ENCODE measurements at regions not wholly inside any gene's neighbourhood (a gene's known extent, or its start where the extent isn't known, plus 50 kb on each side); places are given as distances from the start of the nearest gene placed in this dataset.
"Not testable (repeated sequence)": the region's sequence is repeated elsewhere in the genome, so short reads cannot be mapped to it uniquely, and the experiment has no call there.

- no peak overlapping the region for H2AFZ ChIP-seq (ENCODE audit: control insufficient read depth, low read depth, low read length)
- no peaks in the 10 kb centered on the region for H3K9me3 ChIP-seq (replicated peaks; ENCODE audit: control insufficient read depth, insufficient read depth, low read length)
- BruUV-seq (replicated peaks): no TSS peak
- no peaks in the 10 kb centered on the region for H3K27me3 ChIP-seq (replicated peaks in 1 of 2; ENCODE audit: control insufficient read depth in 2 of 2, insufficient read depth in 2 of 2, low read length in 1 of 2)
- H4K20me1 ChIP-seq (ENCODE audit: control insufficient read depth, insufficient read depth): no peaks in the 10 kb centered on the region
- FAIRE-seq (no peak), DNase-seq (ENCODE audit: low read depth, low spot score) (no peak), ATAC-seq (no peak)
- TF ChIP-seq, protein P1, sequence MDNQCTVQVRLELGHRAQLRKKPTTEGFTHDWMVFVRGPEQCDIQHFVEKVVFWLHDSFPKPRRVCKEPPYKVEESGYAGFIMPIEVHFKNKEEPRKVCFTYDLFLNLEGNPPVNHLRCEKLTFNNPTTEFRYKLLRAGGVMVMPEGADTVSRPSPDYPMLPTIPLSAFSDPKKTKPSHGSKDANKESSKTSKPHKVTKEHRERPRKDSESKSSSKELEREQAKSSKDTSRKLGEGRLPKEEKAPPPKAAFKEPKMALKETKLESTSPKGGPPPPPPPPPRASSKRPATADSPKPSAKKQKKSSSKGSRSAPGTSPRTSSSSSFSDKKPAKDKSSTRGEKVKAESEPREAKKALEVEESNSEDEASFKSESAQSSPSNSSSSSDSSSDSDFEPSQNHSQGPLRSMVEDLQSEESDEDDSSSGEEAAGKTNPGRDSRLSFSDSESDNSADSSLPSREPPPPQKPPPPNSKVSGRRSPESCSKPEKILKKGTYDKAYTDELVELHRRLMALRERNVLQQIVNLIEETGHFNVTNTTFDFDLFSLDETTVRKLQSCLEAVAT (IDR thresholded peaks at IDR 0.05): no peak
- TF ChIP-seq REST (IDR thresholded peaks at IDR 0.05; ENCODE audit: low read depth, low read length) (no peak), TAF1 (IDR thresholded peaks at IDR 0.05; ENCODE audit: borderline replicate concordance, low read depth, low read length) (no peak), MTA2 (IDR thresholded peaks at IDR 0.05; ENCODE audit: low read depth) (no peak), DPF2 (IDR thresholded peaks at IDR 0.05) (no peak), BACH1 (IDR thresholded peaks at IDR 0.05; ENCODE audit: borderline replicate concordance) (no peak), ZNF207 (IDR thresholded peaks at IDR 0.05; ENCODE audit: borderline replicate concordance) (no peak), POLR2AphosphoS5 (IDR thresholded peaks at IDR 0.05; ENCODE audit: low read length) (no peak), SIN3A (IDR thresholded peaks at IDR 0.05; ENCODE audit: low read depth, low read length) (no peak), ATF7 (IDR thresholded peaks at IDR 0.05; ENCODE audit: low read depth) (no peak), ZNF274 (IDR thresholded peaks at IDR 0.05; ENCODE audit: insufficient read depth, insufficient read length) (no peak)
- TF ChIP-seq, protein P2, sequence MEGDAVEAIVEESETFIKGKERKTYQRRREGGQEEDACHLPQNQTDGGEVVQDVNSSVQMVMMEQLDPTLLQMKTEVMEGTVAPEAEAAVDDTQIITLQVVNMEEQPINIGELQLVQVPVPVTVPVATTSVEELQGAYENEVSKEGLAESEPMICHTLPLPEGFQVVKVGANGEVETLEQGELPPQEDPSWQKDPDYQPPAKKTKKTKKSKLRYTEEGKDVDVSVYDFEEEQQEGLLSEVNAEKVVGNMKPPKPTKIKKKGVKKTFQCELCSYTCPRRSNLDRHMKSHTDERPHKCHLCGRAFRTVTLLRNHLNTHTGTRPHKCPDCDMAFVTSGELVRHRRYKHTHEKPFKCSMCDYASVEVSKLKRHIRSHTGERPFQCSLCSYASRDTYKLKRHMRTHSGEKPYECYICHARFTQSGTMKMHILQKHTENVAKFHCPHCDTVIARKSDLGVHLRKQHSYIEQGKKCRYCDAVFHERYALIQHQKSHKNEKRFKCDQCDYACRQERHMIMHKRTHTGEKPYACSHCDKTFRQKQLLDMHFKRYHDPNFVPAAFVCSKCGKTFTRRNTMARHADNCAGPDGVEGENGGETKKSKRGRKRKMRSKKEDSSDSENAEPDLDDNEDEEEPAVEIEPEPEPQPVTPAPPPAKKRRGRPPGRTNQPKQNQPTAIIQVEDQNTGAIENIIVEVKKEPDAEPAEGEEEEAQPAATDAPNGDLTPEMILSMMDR (IDR thresholded peaks at IDR 0.05 in 2 of 3, conservative IDR thresholded peaks at IDR 0.05 in 1 of 3; ENCODE audit: control insufficient read depth in 2 of 3, extremely low read depth in 1 of 3, insufficient read depth in 1 of 3, low read depth in 3 of 3, low read length in 3 of 3): no peak
- H3K4me1 ChIP-seq (ENCODE audit: control insufficient read depth, insufficient read depth, low read length): no peaks in the 10 kb centered on the region; the same call in 1 of the 2 replicates
- in situ Hi-C loops (cut with MboI) (no loop called here), intact Hi-C loops (cut with micrococcal nuclease; ENCODE audit: unreplicated experiment) (loop anchor here (10.0 kb wide), 1 partner anchor 430 kb away; no protein-coding TSS in a partner anchor)
- peaks cover 32% of the 10 kb centered on the region for H3K79me2 ChIP-seq (ENCODE audit: control insufficient read depth, insufficient read depth, low read length)
- RAD21 ChIA-PET (ENCODE audit: unreplicated experiment): interaction anchor here (1.2 kb wide), 1 partner anchor 110 kb away, joined by 3 read pairs; no protein-coding TSS in a partner anchor
- H3K9ac ChIP-seq (ENCODE audit: control insufficient read depth, insufficient read depth, low read length): no peak overlapping the region
- H3K4me3 ChIP-seq: no peak overlapping the region
- POLR2A ChIA-PET: no interaction called here
- SMC1A ChIA-PET (ENCODE audit: uncharacterized antibody, unreplicated experiment): no interaction called here
- H3K4me2 ChIP-seq (ENCODE audit: control insufficient read depth, insufficient read depth): no peak overlapping the region
- WGBS (ENCODE audit: insufficient coverage, insufficient replicate concordance, low lambda C conversion rate, missing lambda C conversion rate): 90% methylated on average over 1 of the region's 1 CpG
- H3K36me3 ChIP-seq (ENCODE audit: control insufficient read depth in 2 of 2, insufficient read depth in 2 of 2, low read length in 1 of 2): no peaks in the 10 kb centered on the region
- CTCF ChIA-PET: interaction anchor here (1.1 kb wide), 1 partner anchor 10 kb away, joined by 3 read pairs; no protein-coding TSS in a partner anchor
- H3K27ac ChIP-seq (ENCODE audit: control insufficient read depth, insufficient read depth): no peak overlapping the region
These were observed 127.8 kb downstream of the GOSR1 start for GRCh38 chr17:30605027-30605426.

DNA sequence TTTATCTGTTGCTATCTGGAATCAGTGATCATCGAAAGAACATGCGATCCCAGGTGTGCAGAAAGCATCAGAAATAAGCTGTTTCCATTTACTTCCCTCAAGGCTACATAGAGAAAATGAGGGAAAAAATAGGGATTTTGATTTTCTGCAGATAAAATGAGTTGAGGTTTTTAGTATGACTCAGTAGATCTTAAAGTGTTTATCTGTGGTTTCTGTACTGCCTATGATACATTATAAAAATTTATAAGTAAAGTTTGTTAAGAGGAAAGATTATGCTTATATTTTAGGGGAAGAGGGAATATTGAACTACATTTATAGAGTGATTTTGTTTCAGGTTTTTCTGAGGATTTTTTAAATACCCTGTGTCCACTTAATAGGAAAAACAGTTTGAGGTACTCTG is 125.2 kb downstream of the GOSR1 start:
- Histone ChIP-seq H3K79me2 (ENCODE audit: control insufficient read depth, insufficient read depth, low read length) (peaks cover 32% of the 10 kb centered on the region), H3K4me2 (ENCODE audit: control insufficient read depth, insufficient read depth) (peak overlapping the region; percentile 77), H3K4me3 (peak overlapping the region; percentile 64)
- H3K4me1 ChIP-seq (ENCODE audit: control insufficient read depth, insufficient read depth, low read length); BruUV-seq (replicated peaks); CTCF ChIA-PET; H2AFZ ChIP-seq (ENCODE audit: control insufficient read depth, low read depth, low read length); in situ Hi-C loops (cut with MboI); ATAC-seq; H3K9ac ChIP-seq (ENCODE audit: control insufficient read depth, insufficient read depth, low read length); SMC1A ChIA-PET (ENCODE audit: uncharacterized antibody, unreplicated experiment); H4K20me1 ChIP-seq (ENCODE audit: control insufficient read depth, insufficient read depth); H3K36me3 ChIP-seq (ENCODE audit: control insufficient read depth in 2 of 2, insufficient read depth in 2 of 2, low read length in 1 of 2); DNase-seq (ENCODE audit: low read depth, low spot score); H3K27ac ChIP-seq (ENCODE audit: control insufficient read depth, insufficient read depth); H3K27me3 ChIP-seq (replicated peaks in 1 of 2; ENCODE audit: control insufficient read depth in 2 of 2, insufficient read depth in 2 of 2, low read length in 1 of 2); RAD21 ChIA-PET (ENCODE audit: unreplicated experiment); H3K9me3 ChIP-seq (replicated peaks; ENCODE audit: control insufficient read depth, insufficient read depth, low read length): not testable (repeated sequence)
- POLR2A ChIA-PET: interaction anchor here (0.6 kb wide), 1 partner anchor 485 kb away, joined by 4 read pairs; no protein-coding TSS in a partner anchor
- FAIRE-seq: peak; percentile 49
- intact Hi-C loops (cut with micrococcal nuclease; ENCODE audit: unreplicated experiment): loop anchor here (5.0 to 10.0 kb wide), 3 partner anchors 55 to 428 kb away; no protein-coding TSS in a partner anchor
- 96% methylated on average over 2 of the region's 2 CpGs for WGBS (ENCODE audit: insufficient coverage, insufficient replicate concordance, low lambda C conversion rate, missing lambda C conversion rate)

Measured in GM12878 (cell line).